GM10266 (cell line): ENCODE measurements at regions not wholly inside any gene's neighbourhood (a gene's known extent, or its start where the extent isn't known, plus 50 kb on each side); places are given as distances from the start of the nearest gene placed in this dataset.

ENCODE experiments used
- DNase-seq: peaks from one replicate; pipeline ENCODE4 v3.0.0; 2012; ENCODE audit errors: extremely low spot score
- CTCF ChIP-seq: IDR thresholded peaks from 2 replicates; pipeline ENCODE4 v1.5.1; 2012; ENCODE audit warnings: mild to moderate bottlenecking, low read depth; ENCODE audit not compliant: control insufficient read depth, insufficient read depth; ENCODE audit errors: missing control alignments

GRCh38 chr14:49425921-49426320, 160.3 kb downstream of the RPS29 start:
- no peak for DNase-seq
- no peak for TF ChIP-seq CTCF

GRCh38 chr14:49424436-49425331, 161.5 kb downstream of the RPS29 start:
- TF ChIP-seq CTCF = no peak
- DNase-seq = no peak

DNA sequence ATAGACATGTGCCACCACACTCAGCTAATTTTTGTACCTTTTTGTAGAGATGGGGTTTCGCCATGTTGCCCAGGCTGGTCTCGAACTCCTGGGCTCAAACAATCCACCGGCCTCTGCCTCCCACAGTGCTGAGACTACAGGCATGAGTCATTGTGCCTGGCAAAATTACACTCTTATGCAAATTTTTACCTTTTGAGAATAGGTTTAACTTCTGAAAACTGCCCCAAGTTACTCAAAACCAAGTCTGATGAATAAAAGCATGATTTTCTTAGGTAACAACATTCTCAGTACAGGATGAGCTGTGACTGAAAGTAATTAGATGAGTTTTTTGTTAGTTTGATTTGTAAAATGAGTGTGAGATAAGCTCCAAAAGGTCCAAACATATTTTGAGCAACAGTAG, 166.0 kb downstream of the RPS29 start:
- DNase-seq = no peak
- no peak for TF ChIP-seq CTCF

DNA sequence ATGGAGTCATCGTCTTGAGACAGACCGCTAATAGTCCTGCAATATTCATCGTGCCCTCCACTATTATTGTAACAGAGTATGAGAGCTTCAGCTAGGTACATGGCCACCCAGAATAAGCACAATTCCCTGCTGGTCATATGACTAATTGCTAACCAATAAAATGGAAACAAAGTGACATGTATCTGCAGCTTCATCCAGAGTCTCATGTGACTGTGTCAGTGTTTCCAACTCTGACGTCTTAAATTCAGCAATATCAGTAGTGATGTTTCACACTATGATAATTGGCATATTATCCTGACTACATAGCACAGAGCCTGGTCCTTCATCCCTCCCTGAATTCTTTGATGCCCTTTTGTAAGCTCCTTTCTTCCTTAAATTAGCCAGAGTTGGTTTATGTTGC, 167.4 kb downstream of the RPS29 start:
- no peak for TF ChIP-seq CTCF
- DNase-seq = no peak

- TF ChIP-seq CTCF = no peak
- no peak for DNase-seq
These were observed 168.4 kb downstream of the RPS29 start for GRCh38 chr14:49417790-49418189.

DNA sequence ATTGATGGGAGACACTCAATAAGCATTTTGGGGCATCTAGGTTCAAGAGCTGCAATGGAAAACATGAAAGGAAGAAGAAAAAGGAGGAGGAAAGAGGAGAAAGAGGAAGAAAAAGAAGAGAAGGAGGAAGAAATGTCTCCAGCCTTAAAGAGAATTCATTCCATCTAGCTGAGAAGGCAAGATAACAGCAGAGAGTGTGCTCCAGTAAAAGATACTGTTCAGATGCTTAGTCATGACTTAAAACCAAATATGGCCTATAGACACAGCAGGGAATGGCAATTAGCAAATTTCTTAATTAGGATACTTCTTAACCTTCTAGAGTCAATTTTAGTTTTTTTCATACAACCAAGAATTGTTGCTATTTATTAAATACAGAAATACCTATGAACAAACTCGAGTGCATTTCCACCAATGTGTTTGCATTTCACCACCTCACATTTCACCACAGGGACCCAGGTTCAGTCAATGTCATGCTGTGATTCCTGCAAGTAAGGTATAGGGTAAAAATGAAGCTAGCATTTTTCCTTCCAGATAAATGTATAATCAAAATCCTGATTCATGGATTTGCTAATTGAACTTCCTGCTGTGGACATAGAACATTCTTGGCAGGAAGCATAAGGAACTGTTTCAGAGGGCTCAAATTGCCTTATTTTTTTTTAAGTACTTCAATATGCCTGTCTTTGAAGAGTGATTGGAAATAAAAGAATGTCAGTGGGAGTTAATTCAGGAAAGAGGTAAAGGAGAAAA, 177.8 kb downstream of the RPS29 start:
- TF ChIP-seq CTCF = no peak
- DNase-seq = no peak

DNA sequence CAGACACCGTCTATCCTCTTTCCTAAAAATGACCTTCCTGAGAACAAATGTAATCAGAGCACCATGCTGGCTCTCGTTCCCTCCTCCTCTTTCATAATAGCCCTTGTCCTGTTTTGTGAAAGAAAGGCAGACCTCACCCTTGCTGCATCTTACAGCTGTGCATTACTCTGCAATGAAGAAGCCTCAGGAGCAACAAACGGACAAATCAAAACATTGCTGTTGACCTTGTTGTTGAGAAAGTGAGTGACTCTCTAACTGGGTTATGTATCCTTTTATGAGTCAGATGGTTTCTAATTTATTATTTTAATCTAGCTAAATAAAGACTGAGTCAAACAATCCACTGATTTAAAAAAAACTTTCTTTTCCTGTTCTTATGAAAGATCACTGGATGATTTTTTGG, 180.9 kb downstream of the RPS29 start:
- TF ChIP-seq CTCF = no peak
- DNase-seq = no peak
